Activated CD8-positive, alpha-beta T cell treated with anti-CD3 and anti-CD28 coated beads for 36 hours (primary cell): ENCODE measurements at regions not wholly inside any gene's neighbourhood (a gene's known extent, or its start where the extent isn't known, plus 50 kb on each side); places are given as distances from the start of the nearest gene placed in this dataset.
A peak's percentile ranks its signal among the peaks of the same experiment; 100 is the strongest.
"Not testable (repeated sequence)": the region's sequence is repeated elsewhere in the genome, so short reads cannot be mapped to it uniquely, and the experiment has no call there.

ENCODE experiments used
- ATAC-seq: fragments of 200-7000 bp; cut with Tn5 transposase; one replicate; pipeline ENCODE4 v1.10.0; 2021; ENCODE audit warnings: mild to moderate bottlenecking, moderate library complexity
- CTCF ChIA-PET: fragments of 350-600 bp; sonication (Branson Sonifier 250); formaldehyde crosslinking; loops from one replicate; lab custom pipeline; 2021; ENCODE audit warnings: antibody characterized with exemption; lab: Charles Lee
- POLR2A ChIA-PET: fragments of 350-600 bp; sonication (Branson Sonifier 250); formaldehyde crosslinking; loops from one replicate; lab custom pipeline; 2021; ENCODE audit warnings: antibody characterized with exemption; lab: Charles Lee
- DNase-seq: peaks from one replicate; pipeline ENCODE4 v3.0.0-alpha.2; 2020
- H3K27ac Mint-ChIP-seq: one replicate; pipeline ENCODE4 v1.8.0; 2021; ENCODE audit warnings: mild to moderate bottlenecking, mixed read lengths
- H3K27me3 Mint-ChIP-seq: one replicate; pipeline ENCODE4 v1.8.0; 2021; ENCODE audit warnings: mixed read lengths
- H3K36me3 Mint-ChIP-seq: one replicate; pipeline ENCODE4 v1.8.0; 2021; ENCODE audit warnings: low read depth, mixed read lengths
- H3K4me1 Mint-ChIP-seq: one replicate; pipeline ENCODE4 v1.8.0; 2021; ENCODE audit warnings: low read depth, mixed read lengths
- H3K4me3 Mint-ChIP-seq: one replicate; pipeline ENCODE4 v1.8.0; 2021; ENCODE audit warnings: mild to moderate bottlenecking, moderate library complexity, mixed read lengths
- H3K9me3 Mint-ChIP-seq: one replicate; pipeline ENCODE4 v1.8.0; 2021; ENCODE audit warnings: mixed read lengths
- CTCF ChIP-seq: fragments of 200-600 bp; IDR thresholded peaks from one replicate; pipeline ENCODE4 v1.8.0; 2022; ENCODE audit warnings: antibody characterized with exemption, mild to moderate bottlenecking
- intact Hi-C: fragments of 100-400 bp; cut with micrococcal nuclease; formaldehyde crosslinking; loops from one replicate; pipeline ENCODE4 v1.10.0; 2022

- no peak overlapping the region for H3K4me3 Mint-ChIP-seq
- DNase-seq (no peak), ATAC-seq (no peak)
- H3K27me3 Mint-ChIP-seq = peaks cover 47% of the 10 kb centered on the region
- no peaks in the 10 kb centered on the region for H3K36me3 Mint-ChIP-seq
- ChIA-PET POLR2A (no interaction called here), CTCF (no interaction called here)
- TF ChIP-seq CTCF = no peak
- peaks cover 15% of the 10 kb centered on the region for H3K9me3 Mint-ChIP-seq
- H3K4me1 Mint-ChIP-seq = no peaks in the 10 kb centered on the region
- no peak overlapping the region for H3K27ac Mint-ChIP-seq
- intact Hi-C loops = no loop called here
Observed at GRCh38 chr5:138676556-138677193, 76.5 kb upstream of the CTNNA1 start.

- no peak overlapping the region for H3K4me3 Mint-ChIP-seq
- ChIA-PET POLR2A (no interaction called here), CTCF (no interaction called here)
- no peak overlapping the region for H3K27ac Mint-ChIP-seq
- intact Hi-C loops = no loop called here
- peaks cover 15% of the 10 kb centered on the region for H3K9me3 Mint-ChIP-seq
- no peak for TF ChIP-seq CTCF
- H3K36me3 Mint-ChIP-seq = no peaks in the 10 kb centered on the region
- ATAC-seq = no peak
- peaks cover 46% of the 10 kb centered on the region for H3K27me3 Mint-ChIP-seq
- DNase-seq = no peak
- H3K4me1 Mint-ChIP-seq = no peaks in the 10 kb centered on the region
Observed at GRCh38 chr5:138676002-138676401, 77.2 kb upstream of the CTNNA1 start.

- intact Hi-C loops = no loop called here
- DNase-seq (peak; percentile 71), ATAC-seq (peak; percentile 90)
- POLR2A ChIA-PET = no interaction called here
- TF ChIP-seq CTCF = no peak
- no peak overlapping the region for H3K27ac Mint-ChIP-seq
- no peak overlapping the region for H3K4me3 Mint-ChIP-seq
- peaks cover 3% of the 10 kb centered on the region for H3K9me3 Mint-ChIP-seq
- peaks cover 20% of the 10 kb centered on the region for H3K4me1 Mint-ChIP-seq
- CTCF ChIA-PET = interaction anchor here (1.0 to 1.4 kb wide), 2 partner anchors 28 to 121 kb away, joined by 4 to 5 read pairs; no protein-coding TSS in a partner anchor
- peaks cover 76% of the 10 kb centered on the region for H3K27me3 Mint-ChIP-seq
- H3K36me3 Mint-ChIP-seq = no peaks in the 10 kb centered on the region
Observed at GRCh38 chr5:138668451-138669380, 84.5 kb upstream of the CTNNA1 start.

- intact Hi-C loops, H3K36me3 Mint-ChIP-seq, H3K9me3 Mint-ChIP-seq, POLR2A ChIA-PET, H3K27ac Mint-ChIP-seq, DNase-seq, H3K4me3 Mint-ChIP-seq, ATAC-seq: not testable (repeated sequence)
- TF ChIP-seq CTCF = peak; percentile 13
- Mint-ChIP-seq H3K4me1 (peaks cover 28% of the 10 kb centered on the region), H3K27me3 (peaks cover 76% of the 10 kb centered on the region)
- CTCF ChIA-PET = interaction anchor here (1.0 to 1.4 kb wide), 2 partner anchors 27 to 122 kb away, joined by 4 to 5 read pairs; no protein-coding TSS in a partner anchor
Observed at GRCh38 chr5:138667782-138668331, 85.4 kb upstream of the CTNNA1 start.
